ENCODE measurements at regions not wholly inside any gene's neighbourhood (a gene's known extent, or its start where the extent isn't known, plus 50 kb on each side); places are given as distances from the start of the nearest gene placed in this dataset.
"Not testable (repeated sequence)": the region's sequence is repeated elsewhere in the genome, so short reads cannot be mapped to it uniquely, and the experiment has no call there.

- not testable (repeated sequence) for DNase-seq (ENCODE audit: low read depth in 3 of 3, low spot score in 1 of 3)
Observed at GRCh38 chrY:17593748-17594147, 286.3 kb downstream of the CDY2B start.

DNA sequence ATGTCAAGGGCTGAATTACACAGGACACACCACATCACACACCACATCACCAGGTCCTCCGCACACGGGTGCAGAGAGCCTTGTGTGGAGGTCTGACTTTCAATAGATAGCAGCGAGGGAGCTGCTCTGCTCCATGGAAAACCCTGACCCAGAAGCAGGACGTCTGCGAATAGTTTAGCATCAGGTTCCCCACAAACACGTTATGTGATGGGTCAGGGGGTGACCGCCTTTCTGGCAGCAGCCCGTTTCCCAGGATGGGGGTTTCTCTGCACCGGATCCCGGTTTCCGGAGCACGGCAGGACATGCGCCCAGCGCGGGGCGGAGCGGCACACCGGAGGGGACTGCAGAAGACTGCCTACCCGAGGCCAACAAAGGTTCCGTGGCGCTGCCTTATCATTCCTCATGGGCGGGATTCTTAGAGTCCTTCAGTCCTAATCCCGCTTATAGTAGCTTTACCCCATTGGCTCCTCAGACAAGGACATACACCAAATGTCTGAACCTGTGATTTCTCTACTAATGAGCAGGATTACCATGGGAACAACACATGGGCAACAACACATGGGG, 300.0 kb downstream of the CDY2B start:
- not testable (repeated sequence) for DNase-seq (ENCODE audit: low read depth in 3 of 3, low spot score in 1 of 3)

DNA sequence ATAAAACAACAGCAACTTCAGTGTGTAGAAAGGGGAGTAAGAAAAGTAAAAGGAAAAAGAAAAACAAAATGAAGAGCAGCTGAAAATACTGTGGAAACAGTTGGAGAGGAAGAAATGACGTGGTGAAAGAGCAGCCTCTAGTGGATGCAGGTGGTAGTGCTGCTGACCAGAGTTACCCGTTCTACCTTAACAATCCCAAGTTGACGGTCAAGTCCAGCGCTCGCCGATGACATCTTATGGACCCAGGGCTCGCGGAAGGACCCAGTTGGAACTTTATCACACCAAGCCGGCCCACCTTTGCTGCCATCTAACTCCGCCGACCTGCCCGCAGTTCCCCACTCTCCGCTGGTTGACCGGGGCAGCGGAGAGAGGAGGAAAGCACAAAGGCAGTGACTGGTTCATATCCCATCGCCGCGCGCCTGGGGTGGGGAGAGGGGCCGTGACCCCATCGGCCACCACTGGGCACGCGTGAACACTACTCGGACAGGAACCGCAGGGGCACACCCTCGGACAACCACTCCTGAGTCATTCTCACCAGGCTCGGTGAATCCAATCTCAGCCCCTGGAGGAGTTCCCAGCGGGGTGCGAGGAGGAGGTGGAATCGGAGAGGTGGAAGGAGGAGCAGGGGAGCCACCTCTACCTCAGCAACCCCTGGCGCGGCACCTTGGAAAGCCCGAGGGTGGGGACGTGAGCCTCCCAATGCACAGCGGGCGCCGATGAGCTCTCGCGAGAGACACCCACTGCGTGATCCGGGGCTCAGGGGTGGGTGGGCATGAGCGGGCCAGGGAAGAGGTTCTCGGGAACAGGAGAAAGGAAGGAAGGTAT, 300.7 kb downstream of the CDY2B start:
- peak in 1 of 3 donors; percentile 0 for DNase-seq (ENCODE audit: low read depth in 3 of 3, low spot score in 1 of 3)

GRCh38 chrY:17563114-17563513, 316.9 kb downstream of the CDY2B start:
- not testable (repeated sequence) for DNase-seq (ENCODE audit: low read depth in 3 of 3, low spot score in 1 of 3)

Data from stimulated activated CD4-positive, alpha-beta T cell treated with anti-CD3 and anti-CD28 coated beads, TNF-alpha, amount 100 ng/mL, for 1 hour (primary cell).